K562 (cell line): ENCODE measurements at regions not wholly inside any gene's neighbourhood (a gene's known extent, or its start where the extent isn't known, plus 50 kb on each side); places are given as distances from the start of the nearest gene placed in this dataset.

Source experiments
- ELF4 ChIP-seq: fragments of 450-650 bp; formaldehyde crosslinking; IDR thresholded peaks from 2 replicates; pipeline ENCODE4 v1.4.0; 2022; ENCODE audit warnings: missing genetic modification characterization
- RUNX1 ChIP-seq: sonication (generic); IDR thresholded peaks from 2 replicates; pipeline ENCODE4 v1.6.1; 2016; ENCODE audit warnings: antibody characterized with exemption, low read depth
- SMAD3 ChIP-seq: fragments of 450-650 bp; formaldehyde crosslinking; conservative IDR thresholded peaks from 2 replicates; pipeline ENCODE4 v1.4.0; 2020; ENCODE audit warnings: mild to moderate bottlenecking
- ZNF408 ChIP-seq: fragments of 250-450 bp; sonication (Bioruptor Pico); IDR thresholded peaks from 2 replicates; pipeline ENCODE4 v1.4.0; 2020; ENCODE audit warnings: low read depth, mild to moderate bottlenecking, moderate library complexity
- ZNF586 ChIP-seq: fragments of 450-650 bp; formaldehyde crosslinking; conservative IDR thresholded peaks from 2 replicates; pipeline ENCODE4 v1.4.0; 2020; ENCODE audit warnings: mild to moderate bottlenecking, moderate library complexity
- ZNF644 ChIP-seq: fragments of 200-800 bp; sonication (Bioruptor generic); IDR thresholded peaks from 2 replicates; pipeline ENCODE4 v1.6.1; 2016; ENCODE audit warnings: low read depth, missing genetic modification characterization, missing compliant biosample characterization
- ZZZ3 ChIP-seq: fragments of 450-650 bp; IDR thresholded peaks from 2 replicates; pipeline ENCODE4 v1.6.1; 2016; ENCODE audit warnings: antibody characterized with exemption, mild to moderate bottlenecking, moderate library complexity
- TF ChIP-seq, protein P1 (sequence below), 2 experiments: fragments of 450-650 bp in 1 of 2; sonication (generic) in 1 of 2; formaldehyde crosslinking in 1 of 2; IDR thresholded peaks; 2 replicates each; pipeline versions ENCODE4 v1.7.1 to v1.9.0; 2016 to 2022; ENCODE audit warnings: inconsistent platforms in 1 of 2, mild to moderate bottlenecking in 1 of 2, missing genetic modification reagents in 1 of 2
- TF ChIP-seq, protein P2 (sequence below): fragments of 450-650 bp; IDR thresholded peaks from 2 replicates; pipeline ENCODE4 v1.6.1; 2017; ENCODE audit warnings: antibody characterized with exemption
- TF ChIP-seq, protein P3 (sequence below): fragments of 450-650 bp; IDR thresholded peaks from 2 replicates; pipeline ENCODE4 v1.6.1; 2016; ENCODE audit warnings: mild to moderate bottlenecking

DNA sequence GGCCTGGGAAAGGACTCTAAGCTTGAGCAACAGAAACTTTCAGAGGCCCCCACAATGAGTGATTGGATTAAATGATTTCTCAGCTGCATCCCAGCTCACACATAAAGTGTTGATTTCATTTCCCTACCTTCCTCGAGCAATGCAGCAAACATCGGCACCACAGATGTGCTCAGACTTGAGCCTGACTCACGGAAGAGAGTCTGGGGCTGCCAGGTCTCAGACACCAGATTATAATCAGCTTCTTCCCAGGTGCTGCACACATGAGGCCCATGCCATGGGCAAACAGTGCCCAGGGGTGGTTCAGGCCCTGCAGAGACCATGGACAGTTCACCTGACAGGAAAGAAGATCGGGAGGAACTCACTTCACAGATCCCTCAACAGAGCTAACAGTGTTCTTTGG, 226.6 kb upstream of the TENM4 start (continued):
- TF ChIP-seq SMAD3 (CRISPR knock-in tag) (no peak), ZNF586 (CRISPR knock-in tag) (no peak), ELF4 (CRISPR knock-in tag) (no peak), ZZZ3 (no peak), RUNX1 (no peak), ZNF408 (no peak), ZNF644 (tag) (no peak)
- TF ChIP-seq, protein P1, sequence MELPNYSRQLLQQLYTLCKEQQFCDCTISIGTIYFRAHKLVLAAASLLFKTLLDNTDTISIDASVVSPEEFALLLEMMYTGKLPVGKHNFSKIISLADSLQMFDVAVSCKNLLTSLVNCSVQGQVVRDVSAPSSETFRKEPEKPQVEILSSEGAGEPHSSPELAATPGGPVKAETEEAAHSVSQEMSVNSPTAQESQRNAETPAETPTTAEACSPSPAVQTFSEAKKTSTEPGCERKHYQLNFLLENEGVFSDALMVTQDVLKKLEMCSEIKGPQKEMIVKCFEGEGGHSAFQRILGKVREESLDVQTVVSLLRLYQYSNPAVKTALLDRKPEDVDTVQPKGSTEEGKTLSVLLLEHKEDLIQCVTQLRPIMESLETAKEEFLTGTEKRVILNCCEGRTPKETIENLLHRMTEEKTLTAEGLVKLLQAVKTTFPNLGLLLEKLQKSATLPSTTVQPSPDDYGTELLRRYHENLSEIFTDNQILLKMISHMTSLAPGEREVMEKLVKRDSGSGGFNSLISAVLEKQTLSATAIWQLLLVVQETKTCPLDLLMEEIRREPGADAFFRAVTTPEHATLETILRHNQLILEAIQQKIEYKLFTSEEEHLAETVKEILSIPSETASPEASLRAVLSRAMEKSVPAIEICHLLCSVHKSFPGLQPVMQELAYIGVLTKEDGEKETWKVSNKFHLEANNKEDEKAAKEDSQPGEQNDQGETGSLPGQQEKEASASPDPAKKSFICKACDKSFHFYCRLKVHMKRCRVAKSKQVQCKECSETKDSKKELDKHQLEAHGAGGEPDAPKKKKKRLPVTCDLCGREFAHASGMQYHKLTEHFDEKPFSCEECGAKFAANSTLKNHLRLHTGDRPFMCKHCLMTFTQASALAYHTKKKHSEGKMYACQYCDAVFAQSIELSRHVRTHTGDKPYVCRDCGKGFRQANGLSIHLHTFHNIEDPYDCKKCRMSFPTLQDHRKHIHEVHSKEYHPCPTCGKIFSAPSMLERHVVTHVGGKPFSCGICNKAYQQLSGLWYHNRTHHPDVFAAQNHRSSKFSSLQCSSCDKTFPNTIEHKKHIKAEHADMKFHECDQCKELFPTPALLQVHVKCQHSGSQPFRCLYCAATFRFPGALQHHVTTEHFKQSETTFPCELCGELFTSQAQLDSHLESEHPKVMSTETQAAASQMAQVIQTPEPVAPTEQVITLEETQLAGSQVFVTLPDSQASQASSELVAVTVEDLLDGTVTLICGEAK (IDR thresholded peaks at IDR 0.05), result no peak
- TF ChIP-seq, protein P1 (CRISPR knock-in tag; IDR thresholded peaks at IDR 0.05), result no peak
- TF ChIP-seq, protein P2, sequence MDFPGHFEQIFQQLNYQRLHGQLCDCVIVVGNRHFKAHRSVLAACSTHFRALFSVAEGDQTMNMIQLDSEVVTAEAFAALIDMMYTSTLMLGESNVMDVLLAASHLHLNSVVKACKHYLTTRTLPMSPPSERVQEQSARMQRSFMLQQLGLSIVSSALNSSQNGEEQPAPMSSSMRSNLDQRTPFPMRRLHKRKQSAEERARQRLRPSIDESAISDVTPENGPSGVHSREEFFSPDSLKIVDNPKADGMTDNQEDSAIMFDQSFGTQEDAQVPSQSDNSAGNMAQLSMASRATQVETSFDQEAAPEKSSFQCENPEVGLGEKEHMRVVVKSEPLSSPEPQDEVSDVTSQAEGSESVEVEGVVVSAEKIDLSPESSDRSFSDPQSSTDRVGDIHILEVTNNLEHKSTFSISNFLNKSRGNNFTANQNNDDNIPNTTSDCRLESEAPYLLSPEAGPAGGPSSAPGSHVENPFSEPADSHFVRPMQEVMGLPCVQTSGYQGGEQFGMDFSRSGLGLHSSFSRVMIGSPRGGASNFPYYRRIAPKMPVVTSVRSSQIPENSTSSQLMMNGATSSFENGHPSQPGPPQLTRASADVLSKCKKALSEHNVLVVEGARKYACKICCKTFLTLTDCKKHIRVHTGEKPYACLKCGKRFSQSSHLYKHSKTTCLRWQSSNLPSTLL, result no peak
- TF ChIP-seq, protein P3, sequence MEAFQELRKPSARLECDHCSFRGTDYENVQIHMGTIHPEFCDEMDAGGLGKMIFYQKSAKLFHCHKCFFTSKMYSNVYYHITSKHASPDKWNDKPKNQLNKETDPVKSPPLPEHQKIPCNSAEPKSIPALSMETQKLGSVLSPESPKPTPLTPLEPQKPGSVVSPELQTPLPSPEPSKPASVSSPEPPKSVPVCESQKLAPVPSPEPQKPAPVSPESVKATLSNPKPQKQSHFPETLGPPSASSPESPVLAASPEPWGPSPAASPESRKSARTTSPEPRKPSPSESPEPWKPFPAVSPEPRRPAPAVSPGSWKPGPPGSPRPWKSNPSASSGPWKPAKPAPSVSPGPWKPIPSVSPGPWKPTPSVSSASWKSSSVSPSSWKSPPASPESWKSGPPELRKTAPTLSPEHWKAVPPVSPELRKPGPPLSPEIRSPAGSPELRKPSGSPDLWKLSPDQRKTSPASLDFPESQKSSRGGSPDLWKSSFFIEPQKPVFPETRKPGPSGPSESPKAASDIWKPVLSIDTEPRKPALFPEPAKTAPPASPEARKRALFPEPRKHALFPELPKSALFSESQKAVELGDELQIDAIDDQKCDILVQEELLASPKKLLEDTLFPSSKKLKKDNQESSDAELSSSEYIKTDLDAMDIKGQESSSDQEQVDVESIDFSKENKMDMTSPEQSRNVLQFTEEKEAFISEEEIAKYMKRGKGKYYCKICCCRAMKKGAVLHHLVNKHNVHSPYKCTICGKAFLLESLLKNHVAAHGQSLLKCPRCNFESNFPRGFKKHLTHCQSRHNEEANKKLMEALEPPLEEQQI, result no peak
- TF ChIP-seq, all 486 proteins: peak for 0
